Head of caudate nucleus (tissue), 42 donors: ENCODE measurements at regions not wholly inside any gene's neighbourhood (a gene's known extent, or its start where the extent isn't known, plus 50 kb on each side); places are given as distances from the start of the nearest gene placed in this dataset.
"Not testable (repeated sequence)": the region's sequence is repeated elsewhere in the genome, so short reads cannot be mapped to it uniquely, and the experiment has no call there.

Experiments used
- DNase-seq, 42 donors: peaks; one replicate each; pipeline versions ENCODE4 v3.0.0 to v3.0.0-alpha.2; 2020 to 2021; ENCODE audit warnings: mixed read lengths in 7 of 42
- intact Hi-C: fragments of 100-400 bp; cut with DNase I; formaldehyde crosslinking; loops from one replicate; pipeline ENCODE4 v1.15.0; 2022

DNA sequence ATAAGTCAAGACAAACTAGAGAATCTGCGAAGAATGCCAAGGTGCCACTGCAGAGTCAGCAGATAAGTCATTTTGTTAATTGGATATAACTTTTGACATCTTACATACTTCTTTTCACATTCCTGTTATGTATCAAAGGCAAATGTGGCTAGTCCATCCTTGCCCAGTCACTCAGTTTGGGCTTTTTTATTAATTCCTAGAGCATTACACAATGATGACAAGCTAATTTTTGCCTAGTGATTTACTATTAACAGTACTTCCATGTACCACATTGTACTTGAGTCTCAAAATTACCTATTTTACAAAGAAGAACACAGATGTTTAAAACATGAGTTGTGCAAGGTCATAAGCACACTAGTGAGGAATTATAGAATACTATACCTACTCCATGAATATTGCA lies 680.8 kb downstream of the DNAH5 start:
- intact Hi-C loops, result no loop called here
- DNase-seq, result no peak

DNA sequence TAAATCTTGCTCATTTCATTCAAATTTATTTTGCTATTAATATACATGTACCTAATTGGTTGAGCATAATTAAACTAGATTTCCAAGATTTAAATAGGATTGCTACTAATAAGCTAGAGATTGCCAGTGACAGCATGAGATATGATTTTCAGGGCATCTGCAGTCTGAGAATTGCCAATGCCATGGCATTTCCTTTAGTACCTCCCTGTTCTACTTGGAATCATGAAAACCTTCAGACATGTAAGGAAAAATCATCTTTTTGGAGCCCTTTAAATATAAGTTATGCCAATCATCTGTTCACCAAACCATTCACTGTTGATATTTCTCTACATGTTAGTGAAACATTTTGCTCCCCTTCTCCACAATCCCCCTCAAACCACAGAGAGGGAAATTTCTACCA lies 691.4 kb downstream of the DNAH5 start:
- intact Hi-C loops, result no loop called here
- DNase-seq, result no peak

DNA sequence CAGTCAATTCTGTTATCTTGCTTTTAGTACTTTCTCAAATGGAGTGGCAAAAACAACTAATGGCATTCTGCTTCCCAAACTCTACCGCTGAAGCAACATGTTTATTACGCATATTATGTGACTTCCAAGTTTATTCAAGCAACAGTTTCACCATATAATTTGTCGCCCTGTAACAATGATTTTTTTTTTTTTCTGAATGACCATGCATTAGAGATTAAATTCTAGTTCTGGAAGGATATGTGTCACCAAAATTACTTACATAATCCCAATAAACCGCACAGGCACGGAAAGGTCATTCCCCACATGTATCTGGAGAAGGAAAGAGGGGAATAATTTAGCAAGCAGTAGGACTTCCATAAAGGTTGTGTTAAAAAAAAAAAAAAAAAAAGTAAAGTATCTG lies 691.8 kb downstream of the DNAH5 start:
- DNase-seq, result no peak
- intact Hi-C loops, result no loop called here

DNA sequence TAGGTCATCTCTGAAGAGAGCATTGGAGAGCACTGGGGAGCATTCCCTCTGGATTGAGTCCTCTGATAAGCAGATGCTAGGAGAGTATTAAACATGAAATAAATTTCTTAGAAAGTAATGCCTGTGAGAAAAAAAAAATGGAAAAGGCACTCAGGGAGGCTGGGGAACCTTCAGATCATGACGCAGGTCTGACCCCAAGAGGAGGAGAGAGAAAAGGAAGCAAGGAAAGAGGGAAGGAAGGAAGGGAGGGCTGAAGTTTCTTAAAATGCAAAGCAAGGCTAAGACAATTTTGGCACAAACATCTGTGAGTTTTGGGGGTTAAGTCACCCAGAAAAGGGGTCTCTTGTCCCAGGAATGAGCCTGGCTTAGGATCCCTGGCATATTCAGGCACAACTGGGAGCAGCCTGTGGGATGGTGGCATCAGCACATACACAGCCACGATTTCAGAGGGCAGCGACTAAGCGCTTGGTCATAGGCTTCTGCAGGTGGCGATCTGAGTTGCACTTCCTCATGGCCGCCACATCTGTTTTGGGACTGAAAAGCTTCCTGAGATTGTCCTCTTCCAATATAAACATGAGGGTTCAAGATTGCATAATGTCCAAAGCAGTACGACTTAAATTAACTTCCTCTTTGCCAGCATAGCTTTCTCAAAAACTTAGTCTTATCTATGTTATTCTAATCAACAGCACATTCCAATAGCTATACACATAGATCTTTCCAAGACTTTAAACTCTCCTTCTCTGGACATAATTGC lies 692.7 kb downstream of the DNAH5 start:
- DNase-seq, result peak in 15 of 42 donors; percentile 7 to 37 (median 21)
- intact Hi-C loops, result no loop called here

DNA sequence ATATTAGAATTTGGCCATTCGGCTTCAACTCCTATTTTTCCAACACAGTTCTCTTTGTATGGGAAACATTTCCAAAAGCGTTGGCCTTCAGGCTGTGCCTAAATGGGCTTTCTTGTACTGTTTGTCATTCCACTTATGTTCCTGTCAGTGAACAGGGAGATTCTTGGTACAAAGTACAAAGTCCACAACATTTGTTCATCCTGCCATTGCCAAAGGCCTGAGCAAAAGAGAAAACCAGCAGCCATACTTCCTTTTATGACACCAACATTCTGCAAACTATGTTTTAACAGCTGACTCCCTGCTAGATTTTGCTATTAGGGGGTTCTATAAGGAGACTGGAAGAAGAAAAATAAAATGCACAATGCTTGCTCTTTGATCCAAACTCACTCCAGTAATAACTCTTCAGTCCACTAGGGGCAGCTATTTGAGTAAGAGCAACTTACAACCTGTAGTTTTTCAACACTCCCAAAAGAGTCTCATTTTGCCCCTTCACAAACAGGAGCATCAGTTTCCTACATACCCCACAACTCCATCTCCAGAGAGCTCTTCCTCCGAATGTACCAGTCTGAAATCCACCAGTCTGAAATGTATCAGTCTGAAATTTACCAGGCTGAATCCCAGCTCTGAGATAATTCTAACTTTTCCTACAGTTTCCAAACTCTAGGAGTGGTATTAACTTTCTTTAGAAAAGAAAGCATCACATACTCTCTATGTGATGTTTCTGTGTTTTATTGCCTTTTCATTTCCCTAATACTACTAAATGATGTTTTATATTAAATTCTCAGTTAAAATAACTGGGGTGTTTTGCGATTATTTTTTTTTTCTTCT lies 693.8 kb downstream of the DNAH5 start:
- intact Hi-C loops, result no loop called here
- no peak for DNase-seq

DNA sequence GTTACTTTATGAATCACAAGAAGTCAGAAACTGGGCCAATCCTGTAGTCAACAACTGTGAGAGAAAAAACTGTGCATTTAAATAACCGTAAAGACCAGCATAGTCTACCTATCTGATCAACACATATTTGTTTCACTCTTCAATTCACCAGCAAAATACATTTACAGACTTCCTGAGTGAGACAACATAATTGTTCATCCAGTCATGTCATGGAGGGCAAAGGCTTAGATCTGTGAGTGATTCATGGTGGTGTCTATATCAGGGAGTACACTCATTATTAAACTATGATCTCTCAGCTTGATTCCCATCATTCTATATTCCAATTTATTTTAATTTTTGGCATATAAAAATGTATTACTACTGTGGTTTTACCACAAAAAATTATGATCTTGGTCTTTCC lies 694.6 kb downstream of the DNAH5 start:
- intact Hi-C loops, result no loop called here
- no peak for DNase-seq

DNA sequence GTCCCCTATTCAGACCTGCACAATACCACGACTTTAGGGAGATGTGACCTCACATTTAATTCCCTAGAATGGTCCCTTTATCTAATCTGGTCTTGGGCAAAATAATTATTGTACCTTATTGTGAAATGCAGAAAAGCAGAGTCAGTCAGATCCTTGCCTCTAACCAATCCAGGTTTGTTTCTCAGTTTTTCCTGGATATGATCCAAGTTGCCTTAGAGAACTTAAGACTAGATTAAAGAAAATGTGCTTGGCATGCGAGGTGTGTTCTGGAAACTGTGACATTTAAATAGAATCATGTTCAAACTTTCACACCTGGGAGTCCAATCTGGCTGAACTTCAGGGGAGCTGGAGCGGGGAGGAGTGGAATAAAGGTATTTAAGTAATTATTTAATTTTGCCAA lies 696.2 kb downstream of the DNAH5 start:
- DNase-seq, result no peak
- intact Hi-C loops, result no loop called here

DNA sequence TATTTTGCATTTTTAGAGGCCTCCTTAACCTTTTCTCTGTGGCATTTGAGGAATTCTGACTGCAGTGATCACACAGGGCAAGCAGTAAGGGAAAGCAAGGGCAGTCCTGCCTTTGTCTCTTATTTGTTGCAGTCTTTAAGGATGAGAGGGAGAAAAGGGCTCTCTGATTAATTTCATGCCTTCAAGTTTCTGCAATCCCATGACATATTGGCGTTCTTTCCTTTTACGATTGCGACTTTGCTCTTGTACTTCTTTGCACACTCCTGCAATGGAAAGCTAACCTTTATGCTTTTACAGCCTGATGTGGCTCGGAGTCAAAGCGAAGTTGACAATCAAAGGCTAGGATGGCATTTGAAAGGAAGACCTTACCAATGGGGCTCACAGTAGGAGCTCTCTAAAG lies 698.4 kb downstream of the DNAH5 start:
- no peak for DNase-seq
- intact Hi-C loops, result no loop called here

DNA sequence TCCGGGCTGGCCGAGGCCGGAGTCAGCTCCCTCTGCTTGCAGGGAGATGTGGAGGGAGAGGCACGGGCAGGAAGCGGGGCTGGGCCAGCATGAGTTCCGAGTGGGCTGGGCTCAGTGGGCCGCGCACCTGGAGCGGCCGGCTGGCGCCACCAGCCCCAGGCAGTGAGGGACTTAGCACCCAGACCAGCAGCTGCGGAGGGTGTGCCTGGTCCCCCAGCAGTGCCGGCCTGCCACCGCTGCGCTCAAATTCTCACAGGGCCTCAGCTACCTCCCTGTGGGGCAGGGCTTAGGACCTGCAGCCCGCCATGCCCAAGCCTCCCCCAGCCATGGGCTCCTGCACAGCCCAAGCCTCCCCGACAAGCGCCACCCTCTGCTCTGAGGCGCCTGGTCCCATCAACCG lies 700.3 kb downstream of the DNAH5 start:
- no peak for DNase-seq
- intact Hi-C loops, result no loop called here

DNA sequence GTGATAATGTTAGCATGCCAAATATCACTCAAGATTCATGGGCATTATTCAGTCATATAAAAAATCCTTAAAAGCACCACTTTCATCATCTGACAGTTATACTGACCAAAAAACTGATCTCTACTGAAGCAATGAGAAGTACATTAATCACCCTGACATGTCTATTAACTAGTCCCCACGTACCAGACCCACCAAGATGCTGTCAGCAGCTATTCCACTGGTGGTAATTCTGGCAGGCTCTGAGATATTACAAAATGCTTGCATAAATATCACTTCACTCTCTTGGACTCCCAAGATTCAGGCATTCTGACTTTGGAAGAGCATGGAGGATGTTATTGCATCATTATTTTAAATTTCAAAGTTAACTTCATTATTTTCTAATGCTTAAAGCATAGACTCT lies 717.0 kb downstream of the DNAH5 start:
- no peak for DNase-seq

DNA sequence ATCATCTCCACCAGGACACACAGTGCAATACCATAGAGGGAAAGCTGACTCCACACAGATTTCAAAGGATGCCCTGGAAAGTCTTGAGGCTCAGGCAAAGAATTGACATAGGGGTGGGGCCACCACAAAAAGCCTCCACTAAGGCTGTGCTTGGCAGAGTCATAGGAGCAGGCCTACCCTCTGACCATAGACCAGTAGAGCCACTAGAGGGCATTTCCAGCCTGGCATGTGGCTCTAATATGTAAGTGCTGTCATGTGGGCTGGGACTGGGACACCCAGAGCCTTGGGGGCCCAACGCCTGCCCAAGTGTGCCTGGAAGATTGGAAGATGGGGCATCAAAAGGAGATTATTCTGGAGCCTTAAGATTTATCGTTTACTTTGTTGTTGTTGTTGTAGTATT lies 726.0 kb downstream of the DNAH5 start:
- no peak for DNase-seq
- intact Hi-C loops, result no loop called here

More for the DNA sequence above, 717.0 kb downstream of the DNAH5 start:
- intact Hi-C loops, result no loop called here

DNA sequence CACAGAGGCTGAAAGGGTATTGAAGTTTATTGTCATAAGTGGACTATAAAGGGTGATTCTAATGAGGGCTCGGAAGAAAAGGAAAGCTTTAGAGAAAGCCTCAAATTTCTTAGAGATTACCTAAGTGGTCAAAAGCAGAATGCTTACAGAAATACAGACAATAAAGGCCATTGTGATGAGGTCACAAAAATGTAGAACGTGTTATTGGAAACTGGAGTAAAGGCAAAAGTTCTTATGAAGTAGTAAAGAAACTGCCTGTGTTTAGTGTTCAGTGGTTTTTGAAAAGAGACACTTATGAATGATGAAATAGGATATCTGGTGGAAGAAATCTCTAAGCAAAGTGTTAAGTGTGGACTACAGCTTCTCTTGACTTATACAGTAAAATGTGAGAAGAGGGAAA lies 726.9 kb downstream of the DNAH5 start:
- intact Hi-C loops, result no loop called here
- no peak for DNase-seq

DNA sequence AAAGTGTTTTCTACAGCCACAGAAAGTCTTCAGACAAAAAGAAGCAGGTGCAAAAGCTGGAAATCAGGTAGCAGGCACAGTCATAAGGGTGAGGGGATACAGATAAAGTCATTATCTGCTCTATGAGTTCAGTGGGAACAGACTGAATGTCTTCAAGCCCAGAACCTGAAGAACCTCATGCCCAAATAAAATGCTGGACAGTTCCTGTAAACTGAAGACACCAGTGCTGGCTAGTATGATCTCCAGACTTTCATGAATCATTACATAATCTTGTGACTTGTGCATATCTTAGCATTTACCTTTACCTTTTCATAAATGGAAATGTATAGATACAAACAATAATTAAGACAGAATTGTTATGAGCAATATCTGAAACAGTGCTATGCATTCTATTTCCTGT lies 728.7 kb downstream of the DNAH5 start:
- DNase-seq, result no peak
- intact Hi-C loops, result no loop called here

DNA sequence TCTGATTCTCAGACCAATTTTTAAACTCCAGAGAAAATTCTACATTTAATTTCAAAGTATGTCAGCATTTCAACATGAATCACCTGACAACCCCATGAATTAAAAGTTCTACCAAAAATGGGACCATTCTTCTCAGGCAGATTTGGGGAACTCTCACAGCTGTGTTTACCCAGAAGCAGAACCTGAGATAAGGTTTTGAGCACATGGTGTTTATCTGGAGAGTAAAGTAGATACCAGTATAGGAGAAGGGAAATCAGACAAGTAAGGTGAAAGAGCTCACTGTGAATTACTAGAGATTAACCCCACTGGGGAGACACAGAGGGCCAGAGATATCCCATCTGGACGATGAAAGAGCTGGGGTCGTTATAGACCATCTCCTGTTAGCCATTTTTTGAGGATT lies 729.1 kb downstream of the DNAH5 start:
- intact Hi-C loops, result no loop called here
- no peak for DNase-seq

DNA sequence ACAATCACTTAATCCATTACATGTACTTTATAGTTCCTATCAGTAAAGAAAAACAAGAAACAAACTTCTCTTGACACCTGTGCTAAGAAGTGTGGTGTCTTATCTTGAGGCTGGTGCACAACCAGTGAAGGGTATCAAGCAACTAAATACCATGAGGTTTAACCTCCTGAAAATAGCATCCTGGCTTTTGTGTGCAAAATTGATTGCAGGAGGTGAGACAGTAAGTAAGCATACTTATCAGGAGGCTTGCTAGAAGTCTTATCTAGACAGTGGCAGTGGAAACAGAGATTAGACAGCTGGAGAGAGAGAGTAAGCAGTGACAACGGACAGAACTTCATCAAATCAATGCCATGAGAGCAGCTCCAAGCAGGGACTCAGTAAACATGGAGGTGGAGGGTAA lies 730.3 kb downstream of the DNAH5 start:
- intact Hi-C loops, result no loop called here

DNA sequence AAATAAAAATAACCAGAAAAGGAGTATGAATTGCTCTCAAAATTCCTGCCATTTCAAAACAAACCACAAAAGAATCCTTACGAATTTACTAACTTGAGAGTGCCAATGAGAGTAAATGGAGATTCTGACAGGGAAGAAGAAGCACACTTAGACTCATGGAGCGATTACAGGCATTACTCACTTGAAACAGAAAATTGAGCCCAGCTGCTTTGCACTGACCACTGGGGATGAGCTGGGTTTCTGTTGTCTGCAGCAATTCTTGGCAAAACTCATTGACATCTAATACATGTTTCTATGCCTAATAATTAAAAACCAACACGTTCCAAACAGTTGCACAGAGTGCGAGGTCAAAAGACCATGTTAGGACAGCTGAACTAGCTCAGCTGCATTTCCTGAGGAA lies 731.6 kb downstream of the DNAH5 start:
- DNase-seq, result no peak
- intact Hi-C loops, result no loop called here

More for the DNA sequence above, 730.3 kb downstream of the DNAH5 start:
- DNase-seq, result no peak

DNA sequence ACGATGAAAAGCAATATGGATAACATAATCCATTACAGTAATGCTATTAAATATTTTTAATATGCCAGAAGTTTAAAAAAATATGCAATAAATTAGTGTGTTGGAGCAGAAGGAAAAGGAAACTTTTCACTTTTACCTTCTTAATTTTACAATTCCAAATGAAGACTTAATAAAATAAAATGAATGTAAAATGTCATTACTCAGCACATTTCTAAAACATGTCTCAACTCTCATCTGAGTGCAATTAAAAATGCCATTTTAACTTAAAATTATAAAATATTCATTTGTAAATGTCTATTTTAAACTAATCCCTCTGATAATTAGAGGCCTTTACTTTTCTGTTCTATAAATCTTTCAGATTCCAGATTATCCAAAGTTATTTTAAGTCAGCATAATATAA lies 733.4 kb downstream of the DNAH5 start:
- intact Hi-C loops, result no loop called here
- no peak for DNase-seq

DNA sequence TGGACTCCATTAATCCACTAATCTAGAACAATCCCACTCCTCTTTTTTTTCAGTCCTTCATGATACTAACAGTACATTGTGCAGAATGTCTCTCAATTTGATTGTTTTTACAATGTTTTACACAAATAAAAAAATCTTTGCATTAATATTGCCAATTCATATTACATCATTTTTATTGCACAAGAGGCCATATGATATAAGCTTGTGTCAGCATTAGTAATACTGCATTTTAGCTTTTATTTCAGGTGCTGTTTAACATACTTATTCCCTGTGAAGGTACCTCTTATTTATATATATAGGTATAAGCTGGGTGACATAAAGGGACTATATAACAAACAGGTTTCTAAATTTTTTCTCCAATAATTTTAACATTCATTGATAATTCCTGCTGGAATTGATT lies 737.4 kb downstream of the DNAH5 start:
- intact Hi-C loops, result no loop called here

DNA sequence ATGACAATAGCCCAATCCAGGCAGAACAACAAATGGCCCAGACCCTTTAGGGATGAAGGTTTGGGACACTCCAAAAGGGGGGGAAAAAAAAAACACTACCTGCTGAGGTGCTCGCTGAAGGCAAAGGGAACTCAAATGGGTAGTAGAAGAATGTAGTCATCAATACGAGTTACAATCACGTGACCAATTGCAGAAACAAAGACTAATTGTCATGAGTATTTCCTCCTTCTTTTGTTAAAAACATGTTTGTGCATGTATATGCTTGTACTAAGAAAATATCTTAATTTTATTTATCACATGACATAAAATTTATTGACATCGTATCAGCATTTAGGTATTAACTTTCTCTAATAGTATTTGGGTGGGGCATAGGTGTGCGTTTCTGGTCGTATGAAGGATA lies 743.5 kb downstream of the DNAH5 start:
- intact Hi-C loops, result no loop called here
- no peak for DNase-seq

More for the DNA sequence above, 737.4 kb downstream of the DNAH5 start:
- DNase-seq, result no peak

DNA sequence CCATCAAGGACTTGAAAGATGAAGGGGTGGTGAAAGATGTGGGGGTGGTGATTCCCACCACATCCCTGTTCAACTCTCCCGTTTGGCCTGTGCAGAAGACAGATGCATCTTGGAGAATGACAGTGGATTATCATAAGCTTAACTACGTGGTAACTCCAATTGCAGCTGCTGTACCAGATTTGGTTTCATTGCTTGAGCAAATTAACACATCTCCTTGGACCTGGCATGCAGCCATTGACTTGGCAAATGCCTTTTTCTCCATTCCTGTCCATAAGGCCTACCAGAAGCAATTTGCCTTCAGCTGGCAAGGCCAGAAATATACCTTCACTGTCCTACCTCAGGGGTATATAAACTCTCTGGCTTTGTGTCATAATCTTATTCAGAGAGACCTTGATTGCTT lies 746.3 kb downstream of the DNAH5 start:
- intact Hi-C loops, DNase-seq: not testable (repeated sequence)

DNA sequence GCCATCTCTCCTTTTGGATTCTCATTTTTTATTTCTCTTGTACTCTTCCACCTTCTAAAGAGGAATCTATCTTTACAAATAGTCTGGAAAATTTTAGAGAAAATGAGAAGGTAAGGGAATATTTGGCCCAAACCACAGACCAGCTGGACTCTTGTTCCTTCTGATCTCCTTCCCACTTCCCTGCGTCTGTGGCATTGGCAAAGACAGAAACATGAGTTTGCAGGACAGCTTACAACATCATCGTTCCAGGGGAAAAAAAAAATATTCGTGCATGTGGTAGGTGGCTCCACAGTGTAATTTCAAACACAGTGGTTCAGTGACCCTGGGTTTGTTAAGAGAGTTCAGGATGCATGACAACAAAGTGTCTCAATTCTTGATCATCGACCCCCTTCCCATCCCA lies 755.0 kb downstream of the DNAH5 start:
- intact Hi-C loops, result no loop called here
- DNase-seq, result no peak
